ENCODE measurements at regions not wholly inside any gene's neighbourhood (a gene's known extent, or its start where the extent isn't known, plus 50 kb on each side); places are given as distances from the start of the nearest gene placed in this dataset.
A peak's percentile ranks its signal among the peaks of the same experiment; 100 is the strongest.

DNA sequence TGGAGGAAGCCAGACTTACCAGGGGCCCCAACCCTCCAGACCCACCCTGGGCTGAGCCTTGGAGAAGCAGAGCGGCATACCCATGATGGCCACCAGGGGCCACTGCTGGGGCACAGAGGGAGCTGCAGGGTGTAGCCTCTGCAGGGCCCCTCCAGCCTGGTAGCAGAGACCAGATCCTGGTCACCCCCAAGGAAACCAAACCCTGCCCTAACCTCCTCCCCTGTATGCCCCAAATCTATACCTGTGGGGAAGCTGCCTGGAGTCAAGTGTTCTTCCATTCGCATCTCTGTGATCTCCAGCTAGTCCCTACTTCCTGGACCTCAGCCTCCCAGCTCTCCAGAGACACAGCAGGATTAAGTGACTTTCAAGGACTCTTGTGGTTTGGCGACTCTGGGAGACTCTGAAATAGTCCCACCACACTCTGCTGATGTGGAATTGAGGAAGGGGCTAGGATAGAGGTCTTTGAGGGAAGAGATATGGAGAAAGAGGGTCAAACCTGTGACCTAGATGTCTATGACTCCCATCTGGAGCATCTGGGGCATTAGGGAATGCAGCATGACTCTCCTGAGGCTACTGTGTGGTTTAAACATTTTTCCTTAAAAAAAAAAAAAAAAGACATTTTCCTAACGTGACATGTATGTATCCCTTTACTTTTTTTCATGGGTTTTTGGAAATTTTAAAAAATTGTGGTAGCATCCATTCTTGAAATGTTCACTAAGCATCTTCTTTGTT is 119.2 kb upstream of the IPO9 start (continued):
- TF ChIP-seq TEAD4 (IDR thresholded peaks at IDR 0.05; ENCODE audit: low read depth, low read length) (0 out of 2 replicates have a peak, but pooled peaks have one; percentile 22), KDM1A (IDR thresholded peaks at IDR 0.05; ENCODE audit: borderline replicate concordance, low read length) (no peak), EGR1 (IDR thresholded peaks at IDR 0.05; ENCODE audit: borderline replicate concordance, low read depth, low read length) (no peak), JUND (IDR thresholded peaks at IDR 0.05; ENCODE audit: low read length) (no peak), BACH1 (IDR thresholded peaks at IDR 0.05; ENCODE audit: low read length) (no peak)

All from H1 (cell line).